HG02938 (cell line): ENCODE measurements at regions not wholly inside any gene's neighbourhood (a gene's known extent, or its start where the extent isn't known, plus 50 kb on each side); places are given as distances from the start of the nearest gene placed in this dataset.

Experiments
- ATAC-seq: cut with Tn5 transposase; IDR thresholded peaks from one replicate; pipeline ENCODE4 v1.9.1; 2021; ENCODE audit warnings: mild to moderate bottlenecking, moderate library complexity; ENCODE audit not compliant: unreplicated experiment

DNA sequence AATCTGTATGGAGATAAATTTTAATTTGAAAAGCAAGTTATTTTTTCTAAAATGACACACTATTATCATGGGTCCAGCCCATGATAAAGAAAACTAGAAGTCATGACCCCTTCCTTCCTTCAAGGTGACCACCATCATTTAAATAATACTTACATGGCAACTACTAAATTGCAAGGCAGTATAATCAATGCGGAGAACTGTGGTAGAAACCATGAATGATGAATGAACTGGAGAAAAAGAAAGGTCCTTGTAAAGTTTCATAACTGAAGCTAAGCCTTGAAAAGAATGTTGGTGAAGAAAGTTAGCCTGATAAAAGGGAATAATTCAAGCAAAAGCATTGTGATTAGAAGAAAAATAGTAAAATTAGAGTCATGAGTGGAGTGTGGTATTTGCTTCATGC, 222.9 kb upstream of the TBC1D5 start:
- ATAC-seq: no peak

- ATAC-seq: no peak
Measured at GRCh38 chr3:17964108-17964507, 221.7 kb upstream of the TBC1D5 start.

DNA sequence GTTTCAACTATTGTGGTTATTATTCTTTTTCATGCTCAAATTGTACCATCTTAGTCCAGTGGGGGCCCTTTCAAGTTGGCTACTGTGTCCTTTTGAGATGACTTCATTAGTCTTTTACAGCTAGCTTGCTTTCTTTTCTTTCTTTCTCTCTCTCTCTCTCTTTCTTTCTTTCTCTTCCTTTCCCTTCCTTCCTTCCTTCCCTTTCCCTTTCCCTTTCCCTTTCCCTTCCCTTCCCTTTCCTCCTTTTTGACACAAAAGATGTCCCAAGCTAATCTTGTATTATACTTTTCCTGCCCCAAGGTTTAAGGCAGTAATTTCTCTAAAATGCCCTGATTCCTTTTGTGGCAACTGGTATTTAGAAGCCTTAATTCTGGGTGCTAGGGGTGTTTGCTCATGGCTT, 213.0 kb upstream of the TBC1D5 start:
- no peak for ATAC-seq

DNA sequence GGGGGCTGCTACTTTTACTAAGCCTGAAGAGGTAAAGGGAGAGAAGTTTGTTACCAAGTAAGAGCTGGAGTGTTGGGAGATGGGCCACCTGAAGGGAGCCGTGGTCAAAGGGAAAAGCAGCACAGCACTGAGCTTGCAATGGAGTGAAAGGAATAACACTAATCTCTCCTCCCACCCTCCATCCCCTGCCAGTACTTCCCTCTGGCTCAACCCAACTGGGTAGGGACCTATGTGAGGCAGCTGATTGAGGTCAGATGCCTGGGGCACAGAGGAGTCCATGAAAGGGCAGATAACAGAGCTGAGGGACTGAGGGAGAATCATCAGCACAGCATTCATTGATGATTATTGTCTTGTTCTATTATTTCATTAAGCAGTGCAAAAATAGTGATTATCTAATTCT, 212.4 kb upstream of the TBC1D5 start:
- no peak for ATAC-seq

- ATAC-seq: no peak
Measured at GRCh38 chr3:17951241-17951640, 208.8 kb upstream of the TBC1D5 start.

GRCh38 chr3:17949101-17949500, 206.7 kb upstream of the TBC1D5 start:
- ATAC-seq: no peak

- no peak for ATAC-seq
Measured at GRCh38 chr3:17947833-17948232, 205.4 kb upstream of the TBC1D5 start.

GRCh38 chr3:17946619-17947018, 204.2 kb upstream of the TBC1D5 start:
- ATAC-seq: no peak

DNA sequence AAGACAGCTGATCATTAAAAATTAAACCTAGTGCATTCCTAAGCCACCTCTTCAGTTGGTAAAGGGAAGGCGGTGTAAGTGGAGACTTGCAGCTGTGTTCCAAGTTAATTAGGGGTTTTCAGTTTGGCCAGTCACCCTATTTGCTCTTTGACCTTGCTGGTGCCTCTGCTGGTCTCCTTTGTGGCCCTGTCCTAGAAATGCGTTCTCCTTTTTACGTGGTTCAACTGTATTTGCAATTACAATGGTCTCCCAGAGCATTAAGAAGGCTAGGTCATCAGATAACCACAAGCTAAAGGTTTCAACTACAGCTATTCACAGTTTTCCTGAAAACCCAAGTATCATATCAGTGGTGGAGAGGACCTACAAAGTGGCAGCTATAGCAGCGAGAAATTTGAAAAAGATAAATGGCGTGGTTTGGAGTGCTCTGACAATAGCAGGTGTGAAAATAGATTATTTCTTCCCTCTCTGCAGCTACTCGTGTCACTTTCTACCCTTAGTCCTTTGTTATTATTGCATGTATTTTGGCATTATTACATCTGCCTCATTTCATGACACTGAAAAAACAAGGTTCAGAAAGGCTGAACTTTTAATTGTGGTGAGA, 203.5 kb upstream of the TBC1D5 start:
- ATAC-seq: no peak

GRCh38 chr3:17945018-17945798, 202.8 kb upstream of the TBC1D5 start:
- ATAC-seq: no peak

GRCh38 chr3:17942856-17943255, 200.4 kb upstream of the TBC1D5 start:
- ATAC-seq: no peak

- no peak for ATAC-seq
Measured at GRCh38 chr3:17941766-17942165, 199.3 kb upstream of the TBC1D5 start.

GRCh38 chr3:17941152-17941551, 198.7 kb upstream of the TBC1D5 start:
- ATAC-seq: no peak

- ATAC-seq: no peak
Measured at GRCh38 chr3:17939157-17939556, 196.7 kb upstream of the TBC1D5 start.

DNA sequence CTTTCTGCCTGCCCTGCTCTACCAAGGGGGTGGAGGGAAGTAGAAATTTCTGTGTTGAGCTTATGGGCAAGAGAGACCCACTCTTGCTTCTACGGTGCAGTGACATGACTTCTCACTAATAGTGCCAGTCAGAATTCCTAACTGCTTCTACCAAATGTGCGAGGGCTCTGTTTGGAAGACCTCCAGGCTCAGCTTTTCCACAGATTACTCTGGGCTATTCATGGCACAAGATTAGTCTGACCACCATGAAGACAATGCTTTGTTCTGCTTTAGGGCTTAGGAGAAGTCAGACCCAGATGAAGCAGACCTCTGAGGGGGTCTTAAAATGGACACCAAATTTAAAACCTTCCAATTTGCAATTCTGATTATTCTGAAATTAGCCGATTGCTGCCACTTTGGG, 195.9 kb upstream of the TBC1D5 start:
- ATAC-seq: no peak

DNA sequence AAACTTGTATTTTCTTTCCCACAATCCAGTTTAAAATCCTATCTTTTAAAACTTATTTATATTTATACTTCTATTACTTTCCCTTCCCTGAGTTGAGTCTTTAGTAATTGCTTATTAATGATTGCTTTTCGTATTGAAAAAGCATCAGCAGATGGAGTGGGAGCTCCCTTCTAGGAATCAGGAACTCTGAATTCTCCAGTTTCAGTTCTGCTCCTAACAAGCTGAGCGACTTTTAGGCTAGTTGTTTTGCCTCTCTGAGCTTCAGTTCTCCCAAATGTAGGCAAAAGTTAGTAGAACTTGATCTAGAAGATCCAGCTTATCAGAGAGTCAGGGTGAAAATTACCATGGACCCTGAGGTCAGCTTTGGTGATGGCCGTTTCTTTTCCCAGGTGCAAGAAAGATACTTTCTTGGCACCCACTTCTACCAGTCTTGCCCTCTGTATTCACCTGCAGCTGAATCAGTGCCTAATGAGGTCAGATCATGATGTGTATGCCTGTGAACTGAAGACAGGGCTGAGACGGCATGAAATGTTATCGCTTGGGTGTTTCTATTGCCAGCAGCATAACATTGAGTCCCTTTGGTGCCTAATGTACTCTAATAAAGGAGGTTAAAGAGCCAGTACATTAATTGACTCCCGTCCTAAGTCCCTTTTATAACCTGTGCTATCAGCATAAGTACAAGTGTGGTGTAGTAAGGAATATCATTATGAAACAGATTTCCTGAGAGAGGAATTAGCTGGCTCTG, 194.5 kb upstream of the TBC1D5 start:
- no peak for ATAC-seq

GRCh38 chr3:17935222-17935621, 192.8 kb upstream of the TBC1D5 start:
- ATAC-seq: no peak

DNA sequence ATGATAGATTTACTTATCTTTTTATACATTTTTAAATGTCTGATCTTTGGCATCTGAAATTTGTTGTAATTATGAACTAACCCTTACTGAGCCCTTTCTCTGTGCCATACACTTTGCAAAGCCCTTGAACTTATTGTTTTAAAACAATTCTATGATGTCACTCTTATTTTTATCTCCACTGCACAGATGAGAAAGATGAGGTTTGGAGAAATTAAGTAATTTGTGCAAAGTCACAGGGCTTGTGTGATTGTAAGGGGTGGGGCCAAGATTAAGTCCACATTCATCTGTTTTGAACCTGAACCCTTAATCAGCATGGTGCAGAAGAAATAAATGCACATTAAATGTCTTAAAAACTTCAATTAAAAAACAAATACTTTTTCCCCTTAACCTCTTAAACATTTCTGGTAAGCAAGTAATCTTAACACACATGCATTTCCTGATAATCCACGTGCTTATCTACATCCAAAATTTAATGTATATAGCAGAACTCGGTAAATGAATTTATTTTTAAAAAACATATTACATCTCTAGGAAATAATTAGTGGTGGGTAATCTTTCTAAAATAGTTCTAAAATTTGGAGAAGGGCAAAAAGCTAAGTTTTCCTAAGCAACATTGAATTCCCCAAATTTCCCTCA, 189.8 kb upstream of the TBC1D5 start:
- no peak for ATAC-seq

- ATAC-seq: no peak
Measured at GRCh38 chr3:17931131-17931530, 188.7 kb upstream of the TBC1D5 start.

- ATAC-seq: no peak
Measured at GRCh38 chr3:17928502-17929145, 186.2 kb upstream of the TBC1D5 start.

GRCh38 chr3:17927036-17927435, 184.6 kb upstream of the TBC1D5 start:
- ATAC-seq: no peak
